MM.1S (cell line): ENCODE measurements at regions not wholly inside any gene's neighbourhood (a gene's known extent, or its start where the extent isn't known, plus 50 kb on each side); places are given as distances from the start of the nearest gene placed in this dataset.

Experiments used
- DNase-seq: peaks from one replicate; pipeline ENCODE4 v3.0.0-alpha.2; 2015
- H2AFZ ChIP-seq: fragments of 300-600 bp; sonication (generic); 2 replicates; pipeline ENCODE4 v1.6.0; 2016; ENCODE audit warnings: antibody characterized with exemption, low read length
- H3F3A ChIP-seq: fragments of 300-600 bp; sonication (generic); 2 replicates; pipeline ENCODE4 v1.6.1; 2016; ENCODE audit warnings: mild to moderate bottlenecking, antibody characterized with exemption, low read length, moderate library complexity, mixed read lengths; ENCODE audit not compliant: insufficient read depth
- H3K27ac ChIP-seq: fragments of 300-600 bp; sonication (generic); 2 replicates; pipeline ENCODE4 v1.5.1; 2016; ENCODE audit warnings: mild to moderate bottlenecking, low read length
- H3K27me3 ChIP-seq: fragments of 300-600 bp; sonication (generic); replicated peaks from 2 replicates; pipeline ENCODE4 v1.6.0; 2016; ENCODE audit warnings: low read length; ENCODE audit not compliant: insufficient read depth
- H3K36me3 ChIP-seq: fragments of 300-600 bp; sonication (generic); replicated peaks from 2 replicates; pipeline ENCODE4 v1.6.1; 2016; ENCODE audit warnings: mild to moderate bottlenecking, low read length, mixed read lengths; ENCODE audit not compliant: insufficient read depth
- H3K4me1 ChIP-seq: fragments of 300-600 bp; sonication (generic); 2 replicates; pipeline ENCODE4 v1.6.1; 2016; ENCODE audit warnings: low read length, mixed read lengths
- H3K4me2 ChIP-seq: fragments of 300-600 bp; sonication (generic); 2 replicates; pipeline ENCODE4 v1.6.0; 2016; ENCODE audit warnings: low read depth, low read length
- H3K4me3 ChIP-seq: fragments of 300-600 bp; sonication (generic); 2 replicates; pipeline ENCODE4 v1.5.1; 2016; ENCODE audit warnings: low read length, mixed read lengths
- H3K79me2 ChIP-seq: fragments of 300-600 bp; sonication (generic); 2 replicates; pipeline ENCODE4 v1.6.1; 2016; ENCODE audit warnings: mixed run types, low read length, mixed read lengths
- H3K9ac ChIP-seq: fragments of 300-600 bp; sonication (generic); 2 replicates; pipeline ENCODE4 v1.6.1; 2016; ENCODE audit warnings: low read length, mixed read lengths
- H3K9me2 ChIP-seq: fragments of 300-600 bp; sonication (generic); replicated peaks from 2 replicates; pipeline ENCODE4 v1.6.1; 2016; ENCODE audit warnings: mild to moderate bottlenecking, low read length, mixed read lengths; ENCODE audit not compliant: insufficient read depth
- H3K9me3 ChIP-seq: fragments of 300-600 bp; sonication (generic); replicated peaks from 2 replicates; pipeline ENCODE4 v1.6.1; 2016; ENCODE audit warnings: mild to moderate bottlenecking, low read length, mixed read lengths; ENCODE audit not compliant: insufficient read depth
- H4K20me1 ChIP-seq: fragments of 300-600 bp; sonication (generic); 2 replicates; pipeline ENCODE4 v1.6.1; 2016; ENCODE audit warnings: mild to moderate bottlenecking, low read length, moderate library complexity, mixed read lengths; ENCODE audit not compliant: insufficient read depth
- EZH2 ChIP-seq: fragments of 300-600 bp; sonication (generic); optimal IDR thresholded peaks from 2 replicates; pipeline ENCODE3; 2017; ENCODE audit warnings: low read depth, mild to moderate bottlenecking, antibody characterized with exemption, low read length, mixed read lengths
- EZH2phosphoT487 ChIP-seq: fragments of 300-600 bp; sonication (generic); IDR thresholded peaks from 2 replicates; pipeline ENCODE4 v1.6.1; 2018; ENCODE audit warnings: antibody characterized with exemption, low read length
- TF ChIP-seq, protein P1 (sequence below): fragments of 300-600 bp; sonication (generic); IDR thresholded peaks from 2 replicates; pipeline ENCODE4 v1.5.1; 2016; ENCODE audit warnings: antibody characterized with exemption, low read length, mixed read lengths

DNA sequence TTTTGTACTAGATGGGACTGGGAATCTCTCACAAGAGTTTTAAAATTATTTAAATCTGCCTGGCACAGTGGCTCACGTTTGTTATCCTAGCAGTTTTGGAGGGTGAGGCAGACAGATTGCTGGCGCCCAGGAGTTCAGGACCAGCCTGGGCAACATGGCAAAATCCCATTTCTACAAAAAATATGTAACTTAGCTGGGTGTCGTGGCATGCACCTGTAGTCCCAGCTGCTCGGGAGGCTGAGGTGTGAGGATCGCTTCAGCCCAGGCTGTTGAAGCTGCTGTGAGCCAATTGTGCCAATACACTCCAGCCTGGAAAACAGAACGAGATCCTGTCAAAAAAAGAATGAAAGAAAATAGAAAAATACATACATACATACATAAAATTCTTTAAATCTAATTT is 685.7 kb upstream of the PIK3C3 start:
- TF ChIP-seq, protein P1, sequence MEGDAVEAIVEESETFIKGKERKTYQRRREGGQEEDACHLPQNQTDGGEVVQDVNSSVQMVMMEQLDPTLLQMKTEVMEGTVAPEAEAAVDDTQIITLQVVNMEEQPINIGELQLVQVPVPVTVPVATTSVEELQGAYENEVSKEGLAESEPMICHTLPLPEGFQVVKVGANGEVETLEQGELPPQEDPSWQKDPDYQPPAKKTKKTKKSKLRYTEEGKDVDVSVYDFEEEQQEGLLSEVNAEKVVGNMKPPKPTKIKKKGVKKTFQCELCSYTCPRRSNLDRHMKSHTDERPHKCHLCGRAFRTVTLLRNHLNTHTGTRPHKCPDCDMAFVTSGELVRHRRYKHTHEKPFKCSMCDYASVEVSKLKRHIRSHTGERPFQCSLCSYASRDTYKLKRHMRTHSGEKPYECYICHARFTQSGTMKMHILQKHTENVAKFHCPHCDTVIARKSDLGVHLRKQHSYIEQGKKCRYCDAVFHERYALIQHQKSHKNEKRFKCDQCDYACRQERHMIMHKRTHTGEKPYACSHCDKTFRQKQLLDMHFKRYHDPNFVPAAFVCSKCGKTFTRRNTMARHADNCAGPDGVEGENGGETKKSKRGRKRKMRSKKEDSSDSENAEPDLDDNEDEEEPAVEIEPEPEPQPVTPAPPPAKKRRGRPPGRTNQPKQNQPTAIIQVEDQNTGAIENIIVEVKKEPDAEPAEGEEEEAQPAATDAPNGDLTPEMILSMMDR = no peak
- no peak for TF ChIP-seq EZH2
- no peak for TF ChIP-seq EZH2phosphoT487
- Histone ChIP-seq H3K27me3 (no peaks in the 10 kb centered on the region), H3K4me1 (no peaks in the 10 kb centered on the region), H3K9me3 (no peaks in the 10 kb centered on the region), H3K4me2 (no peak overlapping the region), H3K36me3 (no peaks in the 10 kb centered on the region), H3K27ac (no peak overlapping the region), H3K79me2 (no peaks in the 10 kb centered on the region), H3K4me3 (no peak overlapping the region), H3F3A (no peaks in the 10 kb centered on the region), H2AFZ (no peak overlapping the region), H4K20me1 (no peaks in the 10 kb centered on the region), H3K9ac (no peak overlapping the region), H3K9me2 (no peaks in the 10 kb centered on the region)
- no peak for DNase-seq

DNA sequence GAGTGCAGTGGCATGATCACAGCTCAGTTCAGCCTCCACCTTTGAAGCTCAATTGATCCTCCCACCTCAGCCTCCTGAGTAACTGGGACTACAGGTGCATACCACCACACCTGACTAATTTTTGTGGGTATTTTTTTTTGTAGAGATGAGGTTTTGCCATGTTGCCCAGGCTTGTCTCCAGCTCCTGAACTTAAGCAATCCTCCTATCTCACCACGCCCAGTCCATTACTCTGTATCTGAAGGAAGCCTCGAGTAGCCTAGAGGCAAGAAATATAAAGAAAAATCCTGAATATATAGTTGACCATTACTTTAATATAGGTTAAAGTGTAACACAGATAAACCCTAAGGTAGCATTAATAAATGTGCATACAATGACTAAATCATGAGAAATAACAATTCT is 686.8 kb upstream of the PIK3C3 start:
- Histone ChIP-seq H3K9me2 (no peaks in the 10 kb centered on the region), H3K9ac (no peak overlapping the region), H3K9me3 (no peaks in the 10 kb centered on the region), H3K79me2 (no peaks in the 10 kb centered on the region), H3K27me3 (no peaks in the 10 kb centered on the region), H3F3A (no peaks in the 10 kb centered on the region), H3K36me3 (no peaks in the 10 kb centered on the region), H3K27ac (no peak overlapping the region), H3K4me2 (no peak overlapping the region), H4K20me1 (no peaks in the 10 kb centered on the region), H3K4me1 (no peaks in the 10 kb centered on the region), H2AFZ (no peak overlapping the region), H3K4me3 (no peak overlapping the region)
- TF ChIP-seq EZH2phosphoT487 (no peak), EZH2 (no peak)
- TF ChIP-seq, protein P1 = no peak
- DNase-seq = no peak

DNA sequence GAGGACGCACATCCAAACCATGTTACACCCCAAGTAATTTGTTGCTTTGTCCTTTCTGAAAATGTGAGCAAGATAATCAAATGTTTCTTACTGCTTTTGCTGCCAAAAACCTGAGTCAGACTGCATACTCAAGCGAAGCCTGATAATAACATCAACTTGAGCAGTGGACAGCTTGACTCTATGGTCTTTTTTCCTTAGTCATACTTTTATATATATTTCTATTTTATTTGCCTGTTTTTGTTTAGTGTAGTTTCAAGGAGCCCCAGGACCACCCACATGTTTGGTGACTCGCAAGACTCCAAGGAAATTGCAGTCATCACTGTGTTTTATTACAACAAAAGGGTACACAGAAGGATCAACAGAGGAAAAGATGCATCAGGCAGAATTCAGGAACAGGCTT is 688.4 kb upstream of the PIK3C3 start:
- Histone ChIP-seq H3K4me3 (no peak overlapping the region), H3F3A (no peaks in the 10 kb centered on the region), H3K9me2 (no peaks in the 10 kb centered on the region), H3K79me2 (no peaks in the 10 kb centered on the region), H3K4me2 (no peak overlapping the region), H3K36me3 (no peaks in the 10 kb centered on the region), H3K9ac (no peak overlapping the region), H3K4me1 (no peaks in the 10 kb centered on the region), H3K27me3 (no peaks in the 10 kb centered on the region), H2AFZ (no peak overlapping the region), H4K20me1 (no peaks in the 10 kb centered on the region), H3K27ac (no peak overlapping the region), H3K9me3 (no peaks in the 10 kb centered on the region)
- no peak for TF ChIP-seq EZH2
- TF ChIP-seq, protein P1 = no peak
- TF ChIP-seq EZH2phosphoT487 = no peak
- no peak for DNase-seq
